ENCODE measurements at regions not wholly inside any gene's neighbourhood (a gene's known extent, or its start where the extent isn't known, plus 50 kb on each side); places are given as distances from the start of the nearest gene placed in this dataset.

DNA sequence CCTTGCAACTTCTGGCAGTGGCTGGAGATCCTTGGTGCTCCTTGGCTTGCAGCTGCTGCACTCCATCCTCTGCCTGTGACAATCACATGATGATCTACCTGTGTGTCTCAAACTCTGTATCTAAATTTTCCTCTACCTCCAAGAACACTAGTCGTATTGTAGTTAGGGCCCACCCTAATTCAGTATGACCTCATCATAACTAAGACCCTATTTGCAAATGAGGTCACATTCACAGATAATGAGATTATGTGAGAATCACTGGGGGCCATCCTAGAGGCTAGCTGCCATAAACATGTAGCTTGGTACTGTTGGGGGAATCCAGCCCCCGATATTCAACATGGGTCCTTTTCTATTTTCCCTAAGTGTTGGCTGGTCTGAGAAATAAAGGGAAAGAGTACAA is 183.0 kb upstream of the SMLR1 start:
- TF ChIP-seq TAF1 (IDR thresholded peaks at IDR 0.05; ENCODE audit: borderline replicate concordance, insufficient read depth, low read length) (no peak), POLR2AphosphoS5 (IDR thresholded peaks at IDR 0.05; ENCODE audit: low read depth, low read length) (no peak)

Measured in PFSK-1 (cell line).